Neuronal stem cell (in vitro differentiated cells): ENCODE measurements at regions not wholly inside any gene's neighbourhood (a gene's known extent, or its start where the extent isn't known, plus 50 kb on each side); places are given as distances from the start of the nearest gene placed in this dataset.

Source experiments
- DNase-seq: peaks from one replicate; pipeline ENCODE4 v3.0.0-alpha.2; 2013; ENCODE audit warnings: low spot score
- H2AFZ ChIP-seq: one replicate; pipeline ENCODE4 v1.6.1; 2013; ENCODE audit warnings: mild to moderate bottlenecking, low read length, inconsistent platforms
- H2AK5ac ChIP-seq: 2 replicates; pipeline ENCODE4 v1.6.1; 2013; ENCODE audit warnings: low read depth, mild to moderate bottlenecking, inconsistent platforms, low read length, moderate library complexity, mixed read lengths
- H2BK120ac ChIP-seq: 2 replicates; pipeline ENCODE4 v1.6.1; 2013; ENCODE audit warnings: low read depth, mild to moderate bottlenecking, inconsistent platforms, low read length, moderate library complexity, mixed read lengths
- H2BK12ac ChIP-seq: one replicate; pipeline ENCODE4 v1.6.1; 2013; ENCODE audit warnings: low read length, inconsistent platforms
- H2BK15ac ChIP-seq: 2 replicates; pipeline ENCODE4 v1.6.1; 2013; ENCODE audit warnings: mild to moderate bottlenecking, low read length, inconsistent platforms, mixed read lengths
- H2BK5ac ChIP-seq: one replicate; pipeline ENCODE4 v1.6.1; 2013; ENCODE audit warnings: inconsistent platforms, mild to moderate bottlenecking, low read length, moderate library complexity
- H3K14ac ChIP-seq: one replicate; pipeline ENCODE4 v1.6.1; 2013; ENCODE audit warnings: low read length, inconsistent platforms
- H3K18ac ChIP-seq: 2 replicates; pipeline ENCODE4 v1.6.1; 2013; ENCODE audit warnings: low read length, inconsistent platforms
- H3K23ac ChIP-seq: 2 replicates; pipeline ENCODE4 v1.6.1; 2013; ENCODE audit warnings: low read depth, mild to moderate bottlenecking, mixed read lengths, low read length, inconsistent platforms; ENCODE audit not compliant: poor library complexity
- H3K27ac ChIP-seq: replicated peaks from 3 replicates; pipeline ENCODE4 v1.5.1; 2013; ENCODE audit warnings: low read length, inconsistent platforms
- H3K27me3 ChIP-seq, 3 experiments: 2 replicates each; pipeline ENCODE4 v1.6.1; 2013; ENCODE audit warnings: low read length in 3 of 3, mild to moderate bottlenecking in 2 of 3, inconsistent platforms in 1 of 3, low read depth in 1 of 3, mixed read lengths in 1 of 3, moderate library complexity in 1 of 3; ENCODE audit not compliant: control insufficient read depth in 3 of 3, insufficient read depth in 3 of 3
- H3K36me3 ChIP-seq, 2 donors: replicated peaks in 1 of 2; 2 replicates each; pipeline ENCODE4 v1.6.1; 2013; ENCODE audit warnings: low read length in 2 of 2; ENCODE audit not compliant: control insufficient read depth in 2 of 2, insufficient read depth in 2 of 2
- H3K4ac ChIP-seq: 2 replicates; pipeline ENCODE4 v1.6.1; 2013; ENCODE audit warnings: inconsistent platforms, mild to moderate bottlenecking, low read length, moderate library complexity
- H3K4me1 ChIP-seq, 2 donors: 1 replicate in 1 of 2; 2 replicates in 1 of 2; pipeline ENCODE4 v1.6.1; 2013; ENCODE audit warnings: low read length in 2 of 2, low read depth in 1 of 2; ENCODE audit not compliant: control insufficient read depth in 2 of 2, insufficient read depth in 1 of 2
- H3K4me2 ChIP-seq: one replicate; pipeline ENCODE4 v1.6.1; 2013; ENCODE audit warnings: mild to moderate bottlenecking, low read length, inconsistent platforms; ENCODE audit not compliant: insufficient read depth, poor library complexity, severe bottlenecking
- H3K4me3 ChIP-seq, 2 donors: 2 replicates each; pipeline ENCODE4 v1.5.1; 2013; ENCODE audit warnings: low read length in 2 of 2, mild to moderate bottlenecking in 2 of 2, inconsistent platforms in 1 of 2, moderate library complexity in 1 of 2
- H3K79me1 ChIP-seq: one replicate; pipeline ENCODE4 v1.6.1; 2013; ENCODE audit warnings: low read depth, mild to moderate bottlenecking, inconsistent platforms, low read length, moderate library complexity
- H3K9ac ChIP-seq: one replicate; pipeline ENCODE4 v1.6.1; 2013; ENCODE audit warnings: mild to moderate bottlenecking, low read depth, low read length, inconsistent platforms; ENCODE audit not compliant: poor library complexity
- H3K9me3 ChIP-seq, 2 donors: replicated peaks in 1 of 2; 2 replicates each; pipeline versions ENCODE3 to v1.6.1; 2013; ENCODE audit warnings: low read length in 2 of 2, mild to moderate bottlenecking in 2 of 2, inconsistent platforms in 1 of 2, low read depth in 1 of 2, mixed read lengths in 1 of 2, moderate library complexity in 1 of 2; ENCODE audit not compliant: control insufficient read depth in 2 of 2, insufficient read depth in 1 of 2
- H4K8ac ChIP-seq: one replicate; pipeline ENCODE4 v1.6.1; 2013; ENCODE audit warnings: low read depth, mild to moderate bottlenecking, inconsistent platforms, low read length, moderate library complexity
- H4K91ac ChIP-seq: one replicate; pipeline ENCODE4 v1.6.1; 2013; ENCODE audit warnings: low read length, low read depth, mild to moderate bottlenecking, inconsistent platforms; ENCODE audit not compliant: poor library complexity
- WGBS, 2 donors: extraction: QIAGEN DNeasy Blood & Tissue Kit; methylation state at CpG; one replicate each; pipeline ENCODE4 v1.1.7; 2013; ENCODE audit warnings: missing lambda C conversion rate in 2 of 2, mixed read lengths in 1 of 2; ENCODE audit not compliant: insufficient read length in 2 of 2, insufficient replicate concordance in 1 of 2; ENCODE audit errors: extremely low coverage in 2 of 2; 5-methylcytosine and 5-hydroxymethylcytosine counted together

- Histone ChIP-seq H3K18ac (no peak overlapping the region), H2AK5ac (no peak overlapping the region), H3K9ac (no peak overlapping the region), H3K79me1 (no peaks in the 10 kb centered on the region), H3K4me3 (no peak overlapping the region), H3K27me3 (no peaks in the 10 kb centered on the region), H2BK15ac (no peak overlapping the region), H3K4me2 (no peak overlapping the region), H2AFZ (no peak overlapping the region), H3K14ac (no peak overlapping the region), H2BK12ac (no peak overlapping the region), H3K27ac (no peak overlapping the region), H3K36me3 (no peaks in the 10 kb centered on the region), H3K23ac (no peak overlapping the region), H4K91ac (no peak overlapping the region), H3K4me1 (peaks cover 0 to 2% of the 10 kb centered on the region in 2 donors), H3K9me3 (no peaks in the 10 kb centered on the region), H2BK120ac (no peak overlapping the region), H4K8ac (no peak overlapping the region), H2BK5ac (no peak overlapping the region), H3K4ac (no peak overlapping the region)
- DNase-seq, result no peak
- WGBS, 2 donors, result no CpG with 5 or more reads among the region's 5 CpGs
These were observed 66.4 kb upstream of the GUCY1A1 start for GRCh38 chr4:155600244-155600643.

GRCh38 chr4:155599596-155599995 lies 67.1 kb upstream of the GUCY1A1 start:
- no peak overlapping the region for H3K18ac ChIP-seq
- no peak overlapping the region for H3K27ac ChIP-seq
- no peak overlapping the region for H3K14ac ChIP-seq
- H2BK120ac ChIP-seq, result no peak overlapping the region
- H3K9me3 ChIP-seq, result no peaks in the 10 kb centered on the region
- H4K8ac ChIP-seq, result no peak overlapping the region
- no peak overlapping the region for H4K91ac ChIP-seq
- H3K4me3 ChIP-seq, result no peak overlapping the region
- H3K9ac ChIP-seq, result no peak overlapping the region
- H2AFZ ChIP-seq, result no peak overlapping the region
- no peaks in the 10 kb centered on the region for H3K27me3 ChIP-seq
- no peak overlapping the region for H3K23ac ChIP-seq
- peaks cover 0 to 2% of the 10 kb centered on the region in 2 donors for H3K4me1 ChIP-seq
- no peak overlapping the region for H3K4me2 ChIP-seq
- H2AK5ac ChIP-seq, result no peak overlapping the region
- no peak overlapping the region for H3K4ac ChIP-seq
- H3K36me3 ChIP-seq, result no peaks in the 10 kb centered on the region
- no peak overlapping the region for H2BK5ac ChIP-seq
- DNase-seq, result no peak
- no peaks in the 10 kb centered on the region for H3K79me1 ChIP-seq
- H2BK15ac ChIP-seq, result no peak overlapping the region
- H2BK12ac ChIP-seq, result no peak overlapping the region

GRCh38 chr4:155599085-155599484 lies 67.6 kb upstream of the GUCY1A1 start:
- H3K9ac ChIP-seq, result no peak overlapping the region
- H3K27ac ChIP-seq, result no peak overlapping the region
- no peaks in the 10 kb centered on the region for H3K79me1 ChIP-seq
- H3K4me2 ChIP-seq, result no peak overlapping the region
- WGBS, 2 donors, result no CpG with 5 or more reads among the region's 6 CpGs
- H4K8ac ChIP-seq, result no peak overlapping the region
- no peak overlapping the region for H3K4me3 ChIP-seq
- no peak overlapping the region for H2AK5ac ChIP-seq
- H3K4me1 ChIP-seq, result peaks cover 0 to 2% of the 10 kb centered on the region in 2 donors
- DNase-seq, result no peak
- H3K4ac ChIP-seq, result no peak overlapping the region
- no peaks in the 10 kb centered on the region for H3K27me3 ChIP-seq
- H3K18ac ChIP-seq, result no peak overlapping the region
- H3K9me3 ChIP-seq, result no peaks in the 10 kb centered on the region
- H3K36me3 ChIP-seq, result no peaks in the 10 kb centered on the region
- no peak overlapping the region for H4K91ac ChIP-seq
- no peak overlapping the region for H3K14ac ChIP-seq
- H2BK12ac ChIP-seq, result no peak overlapping the region
- no peak overlapping the region for H3K23ac ChIP-seq
- H2AFZ ChIP-seq, result no peak overlapping the region
- H2BK120ac ChIP-seq, result no peak overlapping the region
- no peak overlapping the region for H2BK15ac ChIP-seq
- H2BK5ac ChIP-seq, result no peak overlapping the region

GRCh38 chr4:155597933-155598451 lies 68.7 kb upstream of the GUCY1A1 start:
- Histone ChIP-seq H4K91ac (no peak overlapping the region), H2BK12ac (no peak overlapping the region), H3K14ac (no peak overlapping the region), H2AK5ac (no peak overlapping the region), H2BK15ac (no peak overlapping the region), H3K79me1 (no peaks in the 10 kb centered on the region), H2BK120ac (no peak overlapping the region), H3K9ac (no peak overlapping the region), H3K27me3 (no peaks in the 10 kb centered on the region), H3K36me3 (no peaks in the 10 kb centered on the region), H3K4ac (no peak overlapping the region), H3K4me2 (no peak overlapping the region), H3K18ac (no peak overlapping the region), H2BK5ac (no peak overlapping the region), H2AFZ (no peak overlapping the region), H3K27ac (no peak overlapping the region), H3K9me3 (no peaks in the 10 kb centered on the region), H4K8ac (no peak overlapping the region), H3K4me3 (no peak overlapping the region), H3K4me1 (peaks cover 0 to 4% of the 10 kb centered on the region in 2 donors), H3K23ac (no peak overlapping the region)
- WGBS, 2 donors, result no CpG with 5 or more reads among the region's 3 CpGs
- no peak for DNase-seq
